HK-2 (cell line): ENCODE measurements at regions not wholly inside any gene's neighbourhood (a gene's known extent, or its start where the extent isn't known, plus 50 kb on each side); places are given as distances from the start of the nearest gene placed in this dataset.

ENCODE experiments used
- DNase-seq: peaks from one replicate; pipeline ENCODE4 v3.0.0-alpha.2; 2018; ENCODE audit not compliant: unreplicated experiment

DNA sequence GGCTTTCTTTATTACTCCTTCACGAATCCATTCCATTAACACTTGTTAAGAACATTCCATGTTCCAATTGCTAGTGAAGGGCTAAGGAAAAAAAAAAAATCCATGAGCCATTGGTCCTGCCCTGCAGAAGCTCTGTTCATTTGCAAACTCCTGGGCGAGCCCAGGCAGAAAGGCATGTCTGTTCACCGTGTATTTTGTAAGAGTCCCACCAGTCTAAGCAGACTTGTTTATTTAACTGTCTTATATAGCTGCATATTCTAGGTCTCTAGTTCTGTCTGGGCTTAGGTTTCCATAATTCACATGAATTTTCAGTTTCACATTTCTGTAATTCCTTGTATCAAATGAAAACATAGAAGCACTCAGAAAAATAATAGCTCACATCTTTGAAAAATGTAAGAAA, 97.4 kb upstream of the POU2AF2 start:
- no peak for DNase-seq

DNA sequence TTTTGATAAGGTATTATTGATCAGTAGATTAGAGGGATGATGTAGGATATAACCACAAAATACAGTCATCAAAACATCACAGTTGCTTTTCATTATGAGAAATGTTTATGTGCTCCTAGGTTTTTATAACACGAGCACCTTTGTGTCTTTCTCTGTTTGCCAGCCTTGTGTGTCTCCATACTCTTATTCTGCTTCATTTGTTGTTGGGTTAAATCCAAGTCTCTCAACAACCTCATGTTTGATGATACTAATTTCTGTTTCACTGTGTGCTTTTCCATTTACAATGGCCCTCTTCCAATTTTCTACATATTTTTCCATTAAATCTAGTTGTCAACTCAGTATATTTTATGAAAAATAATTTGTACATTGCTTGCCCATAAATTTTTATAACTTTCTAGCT, 107.7 kb upstream of the POU2AF2 start:
- no peak for DNase-seq

DNA sequence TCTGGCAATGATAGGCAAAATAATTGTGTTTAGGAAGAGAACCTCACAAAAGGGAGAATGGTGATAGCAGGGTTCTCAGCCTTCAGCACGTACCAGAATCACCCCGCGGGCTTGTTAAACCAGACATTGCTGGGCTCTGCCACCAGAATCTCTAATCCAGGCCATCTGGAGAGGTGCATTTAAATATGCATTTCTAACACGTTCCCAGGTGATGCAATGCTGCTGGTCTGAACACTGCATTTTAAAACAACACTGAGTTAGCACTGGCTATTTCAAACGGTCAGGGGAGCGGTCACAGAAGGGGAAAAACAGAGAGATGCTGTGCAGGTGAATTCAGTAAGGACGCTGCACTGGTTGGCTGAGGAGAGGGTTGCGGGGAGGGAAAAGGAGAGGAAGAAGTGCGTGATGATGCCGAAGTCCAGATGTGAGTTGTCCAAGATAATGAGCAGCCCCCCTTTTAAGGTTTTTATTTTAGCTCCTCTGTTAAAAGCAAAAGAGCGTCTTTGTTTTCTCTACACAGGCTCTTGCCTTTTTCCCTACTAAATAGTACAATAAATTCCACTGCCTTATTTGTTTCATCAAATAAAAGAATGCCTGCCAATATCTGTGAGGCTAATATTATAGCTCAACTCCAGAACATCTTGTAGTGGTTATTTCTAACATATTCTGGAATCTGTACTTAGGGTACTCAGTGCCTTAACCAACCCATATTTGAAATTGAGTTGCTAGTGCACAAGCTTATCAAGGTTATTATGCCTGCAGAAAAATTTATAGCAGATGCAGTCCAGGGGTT, 109.6 kb upstream of the POU2AF2 start:
- no peak for DNase-seq

DNA sequence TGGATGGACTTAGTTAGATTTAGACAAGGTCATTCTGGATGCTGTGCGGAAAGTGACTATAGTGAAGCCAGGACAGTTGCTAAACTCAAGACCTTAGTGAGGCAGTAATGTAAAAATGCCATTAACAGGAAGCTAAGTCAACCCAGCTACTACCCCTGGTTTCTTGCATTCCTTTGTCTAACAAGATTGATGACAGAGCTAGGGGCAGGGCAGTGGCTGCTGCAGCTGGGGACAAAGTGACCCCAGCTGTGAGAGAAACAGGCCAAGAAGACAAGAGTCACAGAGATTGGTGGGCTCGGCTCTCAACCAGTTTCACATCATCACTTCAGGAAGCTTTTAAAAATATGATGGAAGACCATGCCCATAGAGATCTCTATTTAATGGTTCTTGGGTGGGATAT, 110.4 kb upstream of the POU2AF2 start:
- no peak for DNase-seq

DNA sequence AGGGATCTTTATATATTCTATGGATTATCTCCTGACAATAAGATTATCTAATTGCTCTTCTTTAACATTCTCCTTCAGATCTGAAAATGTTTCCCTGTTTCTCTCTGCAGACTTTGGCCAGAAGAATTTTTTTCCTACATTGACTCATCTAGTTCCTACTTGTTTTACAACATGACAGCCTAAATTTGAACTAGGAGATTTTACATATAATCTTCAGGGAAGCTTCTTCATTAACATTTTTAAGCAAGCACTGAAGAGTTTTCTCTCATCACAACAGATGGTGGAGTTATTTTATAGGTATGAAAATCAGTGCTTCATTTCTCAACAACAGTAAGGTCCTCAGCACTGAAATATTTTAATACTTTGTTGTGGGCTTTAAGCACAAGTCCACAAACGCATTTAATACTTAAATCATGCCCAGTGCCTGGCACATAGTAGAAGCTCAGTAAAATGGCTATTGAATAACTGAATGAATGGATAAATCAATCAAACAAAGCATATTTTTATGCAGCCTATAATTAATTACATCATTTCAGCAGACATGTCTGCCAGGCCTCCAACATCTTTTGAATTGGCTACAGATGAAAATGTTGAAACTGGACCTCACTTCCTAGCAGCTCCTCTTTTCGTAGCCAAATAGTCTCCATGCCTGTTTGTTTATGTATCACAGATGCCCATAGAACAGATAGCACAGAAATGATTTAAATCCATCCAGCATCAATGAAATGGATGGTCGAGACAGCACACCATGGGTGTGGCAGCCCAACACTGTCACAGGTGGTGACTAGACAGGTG, 117.3 kb upstream of the POU2AF2 start:
- DNase-seq: no peak

DNA sequence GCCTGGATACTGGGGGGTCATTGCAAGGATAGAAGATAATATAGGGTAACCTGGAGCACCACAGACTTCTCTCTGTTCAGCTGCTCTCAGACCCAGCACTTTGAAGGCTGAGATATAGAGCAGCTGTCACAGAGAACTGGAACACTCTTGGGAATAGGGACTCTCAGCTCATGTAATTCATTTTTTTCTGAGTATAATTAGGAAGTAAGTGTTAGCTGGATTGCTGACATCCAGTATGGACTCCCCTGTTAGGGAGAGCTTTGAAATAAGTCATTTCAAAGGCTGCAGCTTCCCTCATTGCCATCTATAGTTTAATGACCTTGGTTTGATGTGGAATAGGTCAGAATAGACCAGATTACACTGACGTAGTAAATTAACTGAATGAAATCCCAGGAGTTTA, 120.8 kb upstream of the POU2AF2 start:
- DNase-seq: no peak

DNA sequence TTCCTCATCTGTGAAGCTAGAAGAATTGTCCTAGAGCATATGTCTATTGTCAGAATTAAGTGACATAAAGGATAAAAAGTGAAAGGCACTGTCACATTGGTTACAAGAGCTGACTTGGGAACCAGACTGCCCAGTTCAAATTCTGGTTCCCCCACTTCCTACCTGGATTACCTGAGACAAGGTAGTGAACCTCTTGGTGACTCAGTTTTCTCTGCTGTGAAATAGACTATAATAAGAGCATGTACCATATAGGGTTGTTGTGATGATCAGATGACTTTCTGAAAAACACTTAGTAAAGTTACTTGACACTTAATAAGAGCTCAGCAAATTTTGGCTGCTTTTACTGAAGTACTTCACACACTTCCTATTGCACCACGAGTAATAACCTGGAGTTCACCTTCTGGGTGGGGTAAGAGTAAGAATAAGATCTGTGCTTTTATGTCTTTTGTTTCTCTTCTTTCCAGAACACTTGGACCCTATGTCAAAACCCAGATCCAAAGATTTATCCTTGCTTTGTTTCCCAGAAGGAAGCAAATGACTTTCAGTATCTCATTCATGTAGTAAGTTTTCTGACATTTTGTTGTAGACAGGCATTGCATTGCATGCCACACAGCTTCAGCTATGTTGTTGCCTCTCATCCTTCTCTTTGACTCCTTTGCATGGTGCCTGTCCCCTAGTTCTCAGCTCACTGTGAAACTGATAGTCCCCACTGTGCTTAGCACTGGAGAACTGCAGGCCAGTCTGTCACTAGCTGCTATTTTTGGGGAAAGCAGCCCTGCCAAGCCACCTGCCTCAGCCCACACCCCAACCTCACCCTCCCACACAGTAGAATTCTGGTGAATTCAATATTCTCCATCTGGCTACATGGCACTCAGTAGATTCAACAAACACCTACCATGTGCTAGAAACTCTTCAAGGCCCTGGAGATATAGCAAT, 121.8 kb upstream of the POU2AF2 start:
- DNase-seq: no peak

DNA sequence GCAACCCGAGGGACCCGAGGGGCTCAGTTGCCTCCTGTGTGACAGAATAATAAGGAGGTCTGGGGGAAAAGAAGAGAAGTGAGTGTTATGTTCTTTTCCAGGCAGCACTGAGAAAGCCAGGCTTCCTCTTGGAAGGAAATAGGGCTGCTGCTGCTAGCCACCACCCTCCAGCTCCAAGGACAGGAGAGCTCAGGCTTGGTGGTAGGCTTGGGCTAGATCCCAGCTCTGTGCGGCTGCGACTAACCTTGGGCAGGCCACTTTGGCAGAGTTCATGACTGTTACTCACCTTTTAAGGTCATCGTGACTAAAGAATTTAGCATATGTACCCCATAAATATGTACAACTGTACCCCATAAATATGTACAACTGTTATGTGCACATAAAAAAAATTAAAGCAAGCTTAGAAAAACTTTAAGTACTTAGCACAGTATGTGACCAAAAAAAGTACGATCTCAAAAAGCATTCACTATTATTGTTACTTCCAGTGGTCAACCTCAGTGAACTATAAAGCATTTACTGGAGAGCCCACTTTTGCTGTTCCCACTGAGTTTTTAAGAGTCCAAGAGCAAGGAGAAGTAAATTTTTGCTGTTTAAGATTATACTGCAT, 124.7 kb upstream of the POU2AF2 start:
- DNase-seq: no peak

DNA sequence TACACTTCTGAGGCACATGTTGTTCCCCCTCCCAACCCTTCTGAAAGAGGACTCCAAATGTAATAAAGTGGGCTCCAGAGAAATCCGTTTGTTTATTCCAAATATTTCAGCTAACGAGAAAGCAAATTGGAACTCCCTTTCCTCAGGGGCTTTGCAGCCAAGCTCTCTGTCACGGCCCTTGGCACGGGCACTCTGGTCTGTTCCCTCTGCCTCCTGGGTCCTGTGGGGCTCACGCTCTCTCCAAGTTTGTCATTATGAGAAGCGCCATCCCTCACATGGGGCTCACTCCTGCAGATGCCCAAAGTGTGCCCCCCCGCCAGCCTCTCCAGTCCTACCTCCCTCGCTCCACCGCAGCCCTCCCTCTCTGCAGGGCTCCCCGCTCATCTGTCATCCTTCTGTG, 125.4 kb upstream of the POU2AF2 start:
- DNase-seq: no peak

DNA sequence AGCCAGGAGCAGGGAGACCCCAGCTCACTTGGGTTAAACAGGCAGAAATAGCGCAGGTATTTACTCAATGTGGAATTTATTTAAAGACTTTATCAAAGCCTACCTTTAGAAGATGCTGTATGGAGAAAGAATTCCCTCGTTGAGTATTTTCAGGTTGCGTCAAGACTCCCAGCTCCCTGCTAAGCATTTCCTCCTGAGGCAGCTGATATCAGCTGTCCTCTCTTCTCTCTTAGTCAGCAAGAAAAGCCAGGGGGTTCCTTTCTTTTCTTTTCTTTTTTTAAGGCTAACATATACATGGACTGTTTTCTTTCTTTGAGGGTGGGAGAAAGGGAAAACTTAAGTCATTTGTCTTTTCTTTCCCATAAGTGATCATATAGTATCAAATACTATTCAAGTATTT, 125.8 kb upstream of the POU2AF2 start:
- no peak for DNase-seq

DNA sequence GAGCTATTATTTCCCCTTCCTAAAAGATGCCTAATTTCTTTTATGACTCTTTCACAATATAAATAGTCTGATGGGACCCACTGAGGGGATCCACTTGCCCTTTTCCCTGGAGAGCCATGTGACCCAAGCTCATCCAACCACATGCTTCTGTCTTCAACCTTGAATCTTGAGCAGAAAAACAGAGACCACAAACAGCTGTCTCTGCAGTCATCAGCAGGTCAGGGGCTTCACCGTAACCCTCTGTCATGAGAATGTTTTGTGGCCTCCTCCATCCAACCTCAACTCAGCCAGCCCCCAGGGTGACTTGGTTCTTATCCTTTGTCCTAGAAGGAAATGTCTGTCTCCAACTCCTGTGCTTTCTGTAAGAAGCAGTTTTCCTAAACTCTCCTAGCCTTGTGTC, 129.6 kb upstream of the POU2AF2 start:
- DNase-seq: no peak

DNA sequence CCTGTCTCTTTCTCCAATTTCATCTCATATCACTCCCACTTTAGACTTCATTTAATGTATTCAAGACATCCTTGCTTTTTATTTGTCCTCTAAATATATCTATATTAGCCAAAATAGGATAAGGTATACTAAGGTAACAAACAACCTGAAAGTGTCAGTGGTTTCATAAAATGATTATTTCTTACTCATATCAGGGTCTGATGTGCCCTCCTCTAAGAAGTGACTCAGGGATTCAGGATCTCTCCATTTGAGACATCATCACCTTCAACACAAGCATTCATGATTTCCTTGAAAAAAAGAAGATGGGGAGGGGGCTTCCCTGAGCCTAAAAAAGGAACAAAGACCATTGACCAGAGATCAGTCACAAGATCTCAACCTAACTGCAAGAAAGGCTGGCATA, 131.4 kb upstream of the POU2AF2 start:
- DNase-seq: no peak

DNA sequence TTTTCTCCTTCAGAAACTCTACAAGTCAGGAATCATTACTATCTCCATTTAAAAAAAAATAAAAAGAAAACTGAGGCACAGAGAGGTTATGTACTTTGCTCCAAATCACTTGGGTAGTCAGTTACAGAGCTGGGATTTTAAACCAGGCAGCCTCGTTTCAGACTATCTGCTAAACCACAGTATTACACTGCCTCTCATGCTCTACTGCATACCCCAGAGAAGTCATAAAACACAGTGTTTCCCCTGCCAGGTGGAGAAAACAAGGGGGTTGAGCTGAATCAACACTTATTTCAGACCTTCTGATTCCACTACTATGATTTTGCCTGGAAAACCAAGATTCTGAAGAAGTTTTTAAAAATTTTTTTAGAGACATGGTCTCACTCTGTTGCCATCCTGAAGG, 132.9 kb upstream of the POU2AF2 start:
- DNase-seq: no peak

DNA sequence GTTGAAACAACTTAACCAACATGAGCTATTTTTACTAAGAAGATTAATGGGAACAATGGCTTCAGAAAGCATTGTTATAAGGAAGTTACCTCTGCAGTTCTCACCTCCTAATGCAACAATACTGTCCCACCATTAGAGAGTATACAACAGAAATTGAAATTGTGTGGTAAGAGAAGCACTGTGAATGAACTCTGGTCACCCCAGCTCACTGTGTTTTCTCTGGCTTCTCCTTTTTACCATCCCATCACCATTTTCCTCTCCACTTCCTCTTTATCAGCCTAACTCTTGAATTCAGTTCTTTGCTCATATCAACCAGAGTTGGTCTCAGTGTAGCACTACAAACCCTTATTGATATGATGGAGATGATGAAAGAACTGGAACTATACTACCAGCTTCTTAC, 138.0 kb upstream of the POU2AF2 start:
- DNase-seq: no peak

DNA sequence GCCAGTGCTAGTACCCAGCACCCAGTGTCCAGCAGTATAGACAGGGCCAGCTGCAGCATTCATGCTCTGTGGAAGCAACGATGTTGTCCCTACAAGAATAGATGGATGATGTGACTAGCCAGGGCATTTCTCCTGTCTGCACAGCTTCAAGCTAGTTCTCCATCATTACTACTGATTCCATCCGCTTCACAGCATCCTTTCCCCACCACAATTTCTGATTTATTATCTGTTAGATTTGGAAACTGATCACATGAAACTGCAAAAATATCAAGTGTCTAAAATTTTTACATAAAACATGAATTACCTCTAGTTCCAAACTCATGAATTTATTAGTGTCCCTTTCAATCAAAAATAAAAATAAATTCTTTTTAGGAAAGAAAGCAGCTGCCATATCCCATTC, 138.9 kb upstream of the POU2AF2 start:
- DNase-seq: no peak

DNA sequence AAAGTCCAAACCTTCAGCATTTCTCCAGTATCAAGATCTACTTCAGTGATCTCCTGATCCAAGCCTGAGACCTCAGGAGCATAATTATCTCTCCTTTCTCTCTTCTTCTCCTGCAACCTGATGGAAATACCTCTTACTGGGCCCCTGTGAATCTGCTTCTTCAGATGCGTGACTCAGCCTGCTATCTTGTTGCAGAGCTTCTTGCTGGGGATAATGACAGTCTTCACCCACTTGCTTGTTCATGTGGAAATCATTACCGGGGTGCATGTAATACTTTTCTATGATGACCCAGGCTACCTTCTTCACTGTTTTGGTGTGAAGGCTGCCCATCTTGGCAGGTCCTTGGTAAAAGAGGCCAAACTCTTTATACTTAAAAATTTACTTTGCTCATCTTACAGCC, 140.0 kb upstream of the POU2AF2 start:
- DNase-seq: no peak

DNA sequence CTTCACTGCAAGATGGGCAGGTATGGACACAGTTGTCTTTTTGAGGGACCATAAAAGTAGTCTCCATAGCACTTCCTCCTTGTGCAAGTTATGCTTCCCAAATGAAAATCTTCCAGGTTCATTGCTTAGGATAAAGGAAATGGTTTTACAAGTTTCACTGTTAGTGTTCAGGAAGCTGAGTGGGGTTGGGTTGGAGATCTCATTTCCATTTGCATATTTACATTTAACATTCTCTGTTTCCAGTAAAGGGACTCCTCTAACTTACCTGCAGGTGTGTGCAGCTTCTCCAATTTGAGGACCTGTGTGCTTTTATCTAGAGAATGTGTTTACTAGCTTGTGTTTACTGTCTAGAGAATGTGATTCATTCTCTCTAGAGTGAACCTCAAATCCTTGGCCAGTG, 141.3 kb upstream of the POU2AF2 start:
- DNase-seq: no peak

DNA sequence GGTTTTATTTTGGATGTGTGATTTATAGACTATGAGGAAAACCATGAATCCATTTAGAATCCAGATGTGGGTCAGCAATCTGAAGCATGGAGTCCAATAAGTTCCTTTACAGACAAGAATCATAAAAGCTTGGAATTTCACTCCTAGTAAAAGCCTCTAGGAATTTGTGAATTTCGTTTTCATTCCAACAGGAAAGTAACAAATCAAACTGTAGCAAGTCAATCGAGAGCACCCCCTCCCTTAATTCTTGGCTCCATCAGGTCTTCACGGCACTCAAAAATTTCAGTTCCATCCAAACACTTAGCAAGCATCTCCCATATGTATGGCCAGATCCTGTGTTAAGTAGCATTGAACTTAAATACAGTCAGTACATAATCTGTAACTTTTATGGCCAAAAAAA, 143.6 kb upstream of the POU2AF2 start:
- no peak for DNase-seq

DNA sequence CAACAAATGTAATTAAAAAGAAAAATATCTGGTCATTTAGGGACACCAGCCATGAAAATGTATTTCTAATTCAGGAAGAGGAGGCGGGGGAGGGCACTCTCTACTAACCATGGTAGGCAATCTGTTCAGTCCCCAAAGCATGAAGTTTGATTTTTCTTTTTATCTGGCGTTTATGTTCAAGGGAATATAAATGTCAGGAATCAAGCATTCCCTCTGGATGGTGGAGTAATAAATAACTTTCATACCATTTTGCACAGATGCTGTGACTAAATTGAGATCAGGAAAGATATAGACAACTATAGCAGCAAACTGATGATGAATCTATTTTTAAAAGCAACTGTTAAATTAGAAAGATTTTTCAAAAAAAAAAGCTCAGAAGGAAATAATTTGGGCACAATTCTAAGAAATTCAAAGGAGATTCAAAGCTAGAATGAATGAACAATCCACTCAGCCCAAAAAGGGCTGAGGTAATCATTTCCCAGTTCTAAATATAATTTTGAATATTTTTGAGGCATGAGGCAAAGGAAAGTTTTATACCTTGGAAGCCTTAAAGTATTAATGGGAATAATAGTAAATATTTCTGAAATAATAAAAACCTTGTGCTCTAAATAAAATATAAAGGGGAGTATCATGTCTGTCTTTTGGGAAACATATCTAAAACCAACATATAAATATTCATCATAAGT, 146.4 kb upstream of the POU2AF2 start:
- no peak for DNase-seq

DNA sequence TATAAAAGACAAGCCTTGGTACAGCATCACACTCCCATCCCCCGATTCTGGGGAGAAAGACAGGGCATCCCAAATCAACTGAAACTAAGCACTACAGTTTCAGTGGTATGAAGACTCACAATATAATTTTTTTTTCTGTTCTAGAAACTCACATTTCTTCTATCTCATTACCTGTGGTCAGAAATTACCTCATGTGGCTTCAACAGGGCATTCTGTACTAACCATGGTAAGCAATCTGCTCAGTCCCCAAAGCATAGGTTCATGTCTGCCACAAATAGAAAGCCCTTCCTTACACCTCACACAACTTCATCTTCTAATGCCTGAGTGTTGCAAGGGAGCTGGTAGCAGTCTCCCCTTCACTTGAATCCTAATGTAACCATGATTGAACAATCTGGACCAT, 147.4 kb upstream of the POU2AF2 start:
- no peak for DNase-seq

DNA sequence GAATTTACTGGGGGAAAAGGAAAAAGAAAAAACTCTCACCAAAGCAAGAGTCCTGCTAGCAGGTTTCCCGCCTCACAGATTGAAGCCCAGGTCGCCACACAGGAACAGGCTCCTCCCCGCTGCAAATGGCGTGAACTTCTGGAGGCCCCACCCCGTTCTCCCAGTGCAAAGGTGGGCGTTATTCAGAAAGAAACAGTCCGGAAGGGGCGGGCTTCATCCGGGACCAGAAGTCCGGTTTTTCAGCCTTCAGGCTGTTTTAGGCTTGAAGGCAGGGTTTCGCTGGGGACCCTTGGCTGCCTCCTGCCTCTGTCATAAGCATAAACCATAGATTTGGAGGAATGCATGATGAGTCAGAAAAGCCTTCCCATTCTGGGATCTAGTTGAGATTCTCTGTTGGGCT, 148.3 kb upstream of the POU2AF2 start:
- no peak for DNase-seq
